Parathyroid adenoma (tissue), 2 donors: ENCODE measurements at regions not wholly inside any gene's neighbourhood (a gene's known extent, or its start where the extent isn't known, plus 50 kb on each side); places are given as distances from the start of the nearest gene placed in this dataset.
"Not testable (repeated sequence)": the region's sequence is repeated elsewhere in the genome, so short reads cannot be mapped to it uniquely, and the experiment has no call there.

Experiments
- H2AFZ ChIP-seq: fragments of 300-600 bp; sonication (generic); one replicate; pipeline ENCODE4 v1.7.0; 2017; ENCODE audit warnings: antibody characterized with exemption, mild to moderate bottlenecking
- H3K27ac ChIP-seq: fragments of 300-600 bp; sonication (generic); one replicate; pipeline ENCODE4 v1.7.0; 2017
- H3K27me3 ChIP-seq: fragments of 300-600 bp; sonication (generic); one replicate; pipeline ENCODE4 v1.7.0; 2017; ENCODE audit warnings: low read length; ENCODE audit not compliant: control insufficient read depth, insufficient read depth
- H3K36me3 ChIP-seq: fragments of 300-600 bp; sonication (generic); one replicate; pipeline ENCODE4 v1.7.0; 2017; ENCODE audit warnings: low read length; ENCODE audit not compliant: control insufficient read depth, insufficient read depth
- H3K4me1 ChIP-seq: fragments of 300-600 bp; sonication (generic); one replicate; pipeline ENCODE4 v1.7.0; 2017; ENCODE audit warnings: control low read depth
- H3K4me2 ChIP-seq: fragments of 300-600 bp; sonication (generic); one replicate; pipeline ENCODE4 v1.7.0; 2017; ENCODE audit warnings: low read length
- H3K4me3 ChIP-seq: fragments of 300-600 bp; sonication (generic); one replicate; pipeline ENCODE4 v1.7.0; 2017; ENCODE audit warnings: low read depth, low read length
- H3K79me2 ChIP-seq: fragments of 300-600 bp; sonication (generic); one replicate; pipeline ENCODE4 v1.7.0; 2017; ENCODE audit warnings: control low read depth
- H3K9ac ChIP-seq: fragments of 300-600 bp; sonication (generic); one replicate; pipeline ENCODE4 v1.7.0; 2017; ENCODE audit warnings: mild to moderate bottlenecking
- H3K9me3 ChIP-seq: fragments of 300-600 bp; sonication (generic); one replicate; pipeline ENCODE4 v1.7.0; 2017; ENCODE audit warnings: low read length; ENCODE audit not compliant: control insufficient read depth
- TF ChIP-seq, protein P1 (sequence below): fragments of 300-600 bp; sonication (generic); IDR thresholded peaks from one replicate; pipeline ENCODE4 v1.7.0; 2017; ENCODE audit warnings: antibody characterized with exemption, mild to moderate bottlenecking
- donor health status: primary hyperparathyroidism.

DNA sequence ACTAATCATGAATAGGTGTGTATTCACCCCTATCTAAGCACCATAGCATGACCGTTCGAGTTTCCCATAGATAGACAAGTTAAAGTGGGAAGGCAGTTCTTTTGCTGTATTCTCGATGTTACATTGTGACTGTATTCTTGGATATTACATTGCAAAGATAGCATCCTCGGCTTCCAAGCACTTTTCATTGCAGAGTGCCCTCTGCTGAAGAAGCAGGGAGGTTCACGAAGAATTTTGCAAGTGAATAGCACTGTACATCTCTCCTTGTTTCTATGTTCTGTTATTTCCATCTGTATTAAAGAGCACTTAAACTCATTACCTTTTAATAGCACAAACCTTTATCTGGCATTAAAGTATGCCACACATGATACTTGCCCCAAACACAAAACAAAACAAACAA lies 426.7 kb upstream of the ARX start:
- H2AFZ ChIP-seq = no peak overlapping the region
- no peak overlapping the region for H3K4me2 ChIP-seq
- no peaks in the 10 kb centered on the region for H3K4me1 ChIP-seq
- H3K9ac ChIP-seq = no peak overlapping the region
- no peak overlapping the region for H3K27ac ChIP-seq
- H3K27me3 ChIP-seq = no peaks in the 10 kb centered on the region
- TF ChIP-seq, protein P1, sequence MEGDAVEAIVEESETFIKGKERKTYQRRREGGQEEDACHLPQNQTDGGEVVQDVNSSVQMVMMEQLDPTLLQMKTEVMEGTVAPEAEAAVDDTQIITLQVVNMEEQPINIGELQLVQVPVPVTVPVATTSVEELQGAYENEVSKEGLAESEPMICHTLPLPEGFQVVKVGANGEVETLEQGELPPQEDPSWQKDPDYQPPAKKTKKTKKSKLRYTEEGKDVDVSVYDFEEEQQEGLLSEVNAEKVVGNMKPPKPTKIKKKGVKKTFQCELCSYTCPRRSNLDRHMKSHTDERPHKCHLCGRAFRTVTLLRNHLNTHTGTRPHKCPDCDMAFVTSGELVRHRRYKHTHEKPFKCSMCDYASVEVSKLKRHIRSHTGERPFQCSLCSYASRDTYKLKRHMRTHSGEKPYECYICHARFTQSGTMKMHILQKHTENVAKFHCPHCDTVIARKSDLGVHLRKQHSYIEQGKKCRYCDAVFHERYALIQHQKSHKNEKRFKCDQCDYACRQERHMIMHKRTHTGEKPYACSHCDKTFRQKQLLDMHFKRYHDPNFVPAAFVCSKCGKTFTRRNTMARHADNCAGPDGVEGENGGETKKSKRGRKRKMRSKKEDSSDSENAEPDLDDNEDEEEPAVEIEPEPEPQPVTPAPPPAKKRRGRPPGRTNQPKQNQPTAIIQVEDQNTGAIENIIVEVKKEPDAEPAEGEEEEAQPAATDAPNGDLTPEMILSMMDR = peak; percentile 14
- H3K4me3 ChIP-seq = no peak overlapping the region
- no peaks in the 10 kb centered on the region for H3K9me3 ChIP-seq
- no peaks in the 10 kb centered on the region for H3K79me2 ChIP-seq
- no peaks in the 10 kb centered on the region for H3K36me3 ChIP-seq

DNA sequence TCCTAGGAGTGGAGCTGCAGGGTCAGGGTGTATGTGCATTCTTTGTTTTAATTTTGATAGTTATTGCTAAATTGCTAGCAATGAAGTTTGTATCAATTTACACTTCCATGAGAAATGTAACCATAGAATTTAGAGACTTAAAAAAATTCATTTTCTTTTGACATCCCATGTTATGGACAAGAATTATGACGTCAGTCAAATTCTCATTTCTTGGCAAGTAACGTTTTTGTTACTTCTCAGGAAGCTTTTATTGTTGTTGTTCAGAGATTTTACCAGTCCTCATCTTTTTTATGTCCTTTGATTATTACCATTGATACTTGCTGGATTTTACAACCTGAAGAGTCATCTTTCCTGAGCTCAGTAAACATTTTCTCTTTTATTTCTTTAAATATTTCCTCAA lies 417.5 kb upstream of the ARX start:
- Histone ChIP-seq H3K4me2 (no peak overlapping the region), H3K4me3 (no peak overlapping the region), H3K4me1 (no peaks in the 10 kb centered on the region), H3K36me3 (no peaks in the 10 kb centered on the region), H3K9ac (no peak overlapping the region), H2AFZ (no peak overlapping the region), H3K27me3 (no peaks in the 10 kb centered on the region), H3K9me3 (no peaks in the 10 kb centered on the region), H3K27ac (no peak overlapping the region), H3K79me2 (no peaks in the 10 kb centered on the region)
- TF ChIP-seq, protein P1 = no peak

GRCh38 chrX:25432396-25432795 lies 416.6 kb upstream of the ARX start:
- no peaks in the 10 kb centered on the region for H3K36me3 ChIP-seq
- TF ChIP-seq, protein P1 = no peak
- H3K27me3 ChIP-seq = no peaks in the 10 kb centered on the region
- no peak overlapping the region for H2AFZ ChIP-seq
- no peaks in the 10 kb centered on the region for H3K79me2 ChIP-seq
- no peak overlapping the region for H3K4me2 ChIP-seq
- H3K4me3 ChIP-seq = no peak overlapping the region
- no peaks in the 10 kb centered on the region for H3K9me3 ChIP-seq
- no peaks in the 10 kb centered on the region for H3K4me1 ChIP-seq
- H3K9ac ChIP-seq = no peak overlapping the region
- no peak overlapping the region for H3K27ac ChIP-seq

DNA sequence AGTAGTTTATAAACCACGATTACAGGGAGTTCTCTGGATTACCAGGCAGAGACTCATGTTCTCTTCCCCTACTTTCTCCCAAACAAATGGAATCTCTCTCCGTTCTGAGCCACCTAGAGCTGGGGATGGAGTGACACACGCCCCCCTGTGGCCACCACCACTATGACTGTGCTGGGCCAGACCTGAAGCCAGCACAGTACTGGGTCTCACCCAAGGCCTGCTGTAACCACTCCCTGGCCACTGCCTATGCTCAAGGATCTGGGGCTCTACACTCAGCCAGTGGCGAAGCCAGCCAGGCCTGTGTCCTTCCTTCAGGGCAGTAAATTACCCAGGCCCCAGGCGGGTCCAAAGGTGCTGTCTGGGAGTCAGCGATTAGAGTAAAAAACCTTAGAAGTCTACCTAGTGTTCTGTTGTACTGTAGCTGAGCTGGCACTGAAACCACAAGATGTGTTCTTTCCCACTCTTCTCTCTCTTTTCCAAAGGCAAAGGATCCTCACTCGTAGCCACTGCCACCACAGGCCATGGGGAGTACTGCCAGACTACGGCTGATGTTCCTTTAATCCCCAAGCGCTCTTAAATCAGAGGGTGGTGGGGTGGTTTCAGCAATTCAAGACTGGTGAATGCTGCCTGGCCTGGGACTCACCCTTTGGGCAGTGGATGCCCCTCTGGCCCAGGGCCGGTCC lies 412.2 kb upstream of the ARX start:
- Histone ChIP-seq H3K36me3 (no peaks in the 10 kb centered on the region), H3K4me1 (no peaks in the 10 kb centered on the region), H3K9ac (no peak overlapping the region), H3K79me2 (no peaks in the 10 kb centered on the region), H3K9me3 (no peaks in the 10 kb centered on the region), H3K27me3 (no peaks in the 10 kb centered on the region), H3K27ac (no peak overlapping the region), H2AFZ (no peak overlapping the region), H3K4me3 (no peak overlapping the region), H3K4me2 (no peak overlapping the region)
- TF ChIP-seq, protein P1 = no peak

- not testable (repeated sequence) for H3K4me2 ChIP-seq, H3K9ac ChIP-seq, H2AFZ ChIP-seq, H3K27ac ChIP-seq, H3K4me3 ChIP-seq, H3K79me2 ChIP-seq, H3K9me3 ChIP-seq, H3K36me3 ChIP-seq, H3K4me1 ChIP-seq, H3K27me3 ChIP-seq
Observed at GRCh38 chrX:25404163-25404562, 388.4 kb upstream of the ARX start.
